IMR-90 (cell line): ENCODE measurements at regions not wholly inside any gene's neighbourhood (a gene's known extent, or its start where the extent isn't known, plus 50 kb on each side); places are given as distances from the start of the nearest gene placed in this dataset.

Experiments
- CHD1 ChIP-seq: IDR thresholded peaks from 2 replicates; pipeline ENCODE4 v1.6.1; 2012; ENCODE audit warnings: low read depth, low read length, improper control_type of control experiment
- MAFK ChIP-seq: IDR thresholded peaks from 2 replicates; pipeline ENCODE4 v1.6.1; 2012; ENCODE audit warnings: low read depth, low read length, improper control_type of control experiment
- POLR2A ChIP-seq: IDR thresholded peaks from 2 replicates; pipeline ENCODE4 v1.6.1; 2012; ENCODE audit warnings: mild to moderate bottlenecking, low read depth, low read length
- RAD21 ChIP-seq: IDR thresholded peaks from 2 replicates; pipeline ENCODE4 v1.6.1; 2012; ENCODE audit warnings: low read length, improper control_type of control experiment
- TF ChIP-seq, protein P1 (sequence below): conservative IDR thresholded peaks from 2 replicates; pipeline ENCODE4 v1.5.1; 2012; ENCODE audit warnings: mild to moderate bottlenecking, low read depth, low read length, improper control_type of control experiment

DNA sequence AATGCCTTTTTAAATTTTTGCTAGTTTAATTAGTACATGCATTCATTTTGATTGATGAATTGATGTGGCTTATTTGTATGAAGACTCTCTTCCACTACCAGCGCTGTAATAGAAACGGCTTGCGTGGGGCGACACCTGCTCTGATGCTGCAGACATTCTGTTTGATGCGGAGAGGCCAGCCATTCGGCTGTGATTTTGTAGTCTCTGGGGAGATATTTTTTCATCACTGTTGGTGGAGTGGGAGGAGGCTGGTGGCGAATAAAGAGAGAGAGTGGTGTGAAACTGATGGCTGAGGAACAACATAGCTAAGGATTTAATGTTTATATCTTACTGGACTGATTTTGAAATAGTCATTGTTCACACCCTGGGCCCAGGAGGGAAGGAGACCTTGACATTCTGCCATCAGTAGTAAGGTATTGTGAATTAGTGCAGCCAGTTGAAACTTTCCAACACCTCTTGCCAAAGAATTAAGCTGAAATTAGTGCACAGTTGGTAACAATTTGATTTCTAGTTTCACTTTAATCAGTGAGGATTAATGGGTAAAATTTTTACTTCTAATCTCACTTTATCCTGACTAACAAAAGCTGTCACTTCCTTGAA is 224.1 kb downstream of the MTX2 start:
- TF ChIP-seq, protein P1, sequence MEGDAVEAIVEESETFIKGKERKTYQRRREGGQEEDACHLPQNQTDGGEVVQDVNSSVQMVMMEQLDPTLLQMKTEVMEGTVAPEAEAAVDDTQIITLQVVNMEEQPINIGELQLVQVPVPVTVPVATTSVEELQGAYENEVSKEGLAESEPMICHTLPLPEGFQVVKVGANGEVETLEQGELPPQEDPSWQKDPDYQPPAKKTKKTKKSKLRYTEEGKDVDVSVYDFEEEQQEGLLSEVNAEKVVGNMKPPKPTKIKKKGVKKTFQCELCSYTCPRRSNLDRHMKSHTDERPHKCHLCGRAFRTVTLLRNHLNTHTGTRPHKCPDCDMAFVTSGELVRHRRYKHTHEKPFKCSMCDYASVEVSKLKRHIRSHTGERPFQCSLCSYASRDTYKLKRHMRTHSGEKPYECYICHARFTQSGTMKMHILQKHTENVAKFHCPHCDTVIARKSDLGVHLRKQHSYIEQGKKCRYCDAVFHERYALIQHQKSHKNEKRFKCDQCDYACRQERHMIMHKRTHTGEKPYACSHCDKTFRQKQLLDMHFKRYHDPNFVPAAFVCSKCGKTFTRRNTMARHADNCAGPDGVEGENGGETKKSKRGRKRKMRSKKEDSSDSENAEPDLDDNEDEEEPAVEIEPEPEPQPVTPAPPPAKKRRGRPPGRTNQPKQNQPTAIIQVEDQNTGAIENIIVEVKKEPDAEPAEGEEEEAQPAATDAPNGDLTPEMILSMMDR = no peak
- TF ChIP-seq POLR2A (no peak), CHD1 (no peak), MAFK (no peak), RAD21 (no peak)
